SK-MEL-5 (cell line): ENCODE measurements at regions not wholly inside any gene's neighbourhood (a gene's known extent, or its start where the extent isn't known, plus 50 kb on each side); places are given as distances from the start of the nearest gene placed in this dataset.
"Not testable (repeated sequence)": the region's sequence is repeated elsewhere in the genome, so short reads cannot be mapped to it uniquely, and the experiment has no call there.

Experiments used
- DNase-seq: peaks from one replicate; pipeline ENCODE4 v3.0.0-alpha.2; 2016; ENCODE audit warnings: low read depth, low spot score
- in situ Hi-C: cut with HindIII; loops from 2 replicates; pipeline ENCODE4 v1.10.0; 2016; ENCODE audit warnings: low sequenced_read_pairs, high pct_unique_total_duplicates, low pct_unique_long_range_greater_than_20kb

GRCh38 chr7:73918926-73919693 lies 58.2 kb downstream of the TMEM270 start:
- no peak for DNase-seq
- in situ Hi-C loops = no loop called here

- DNase-seq = no peak
- in situ Hi-C loops = no loop called here
These were observed 58.9 kb downstream of the TMEM270 start for GRCh38 chr7:73919694-73920375.

- DNase-seq = no peak
- in situ Hi-C loops = no loop called here
These were observed 59.6 kb downstream of the TMEM270 start for GRCh38 chr7:73920406-73921134.

GRCh38 chr7:73921623-73922528 lies 60.9 kb downstream of the TMEM270 start:
- in situ Hi-C loops = no loop called here
- no peak for DNase-seq

GRCh38 chr7:73928644-73929043 lies 67.7 kb downstream of the TMEM270 start:
- in situ Hi-C loops, DNase-seq: not testable (repeated sequence)

GRCh38 chr7:73931502-73931901 lies 70.5 kb downstream of the TMEM270 start:
- no peak for DNase-seq
- in situ Hi-C loops = no loop called here

GRCh38 chr7:73932364-73932763 lies 71.4 kb downstream of the TMEM270 start:
- in situ Hi-C loops = no loop called here
- DNase-seq = no peak

- in situ Hi-C loops = no loop called here
- DNase-seq = no peak
These were observed 72.1 kb downstream of the TMEM270 start for GRCh38 chr7:73933091-73933490.

GRCh38 chr7:73936967-73937366 lies 76.0 kb downstream of the TMEM270 start:
- in situ Hi-C loops = no loop called here
- no peak for DNase-seq

GRCh38 chr7:73937650-73938049 lies 76.7 kb downstream of the TMEM270 start:
- in situ Hi-C loops, DNase-seq: not testable (repeated sequence)

- no peak for DNase-seq
These were observed 78.6 kb downstream of the TMEM270 start for GRCh38 chr7:73939528-73939927.

GRCh38 chr7:73940701-73941238 lies 79.8 kb downstream of the TMEM270 start:
- DNase-seq = no peak
- in situ Hi-C loops = no loop called here

More at GRCh38 chr7:73939528-73939927, 78.6 kb downstream of the TMEM270 start:
- in situ Hi-C loops = no loop called here

- in situ Hi-C loops = no loop called here
- no peak for DNase-seq
These were observed 81.0 kb downstream of the TMEM270 start for GRCh38 chr7:73941836-73942551.

- DNase-seq = no peak
- in situ Hi-C loops = no loop called here
These were observed 83.0 kb upstream of the ELN start for GRCh38 chr7:73945022-73945421.

GRCh38 chr7:73948287-73948686 lies 79.7 kb upstream of the ELN start:
- no peak for DNase-seq
- in situ Hi-C loops = no loop called here

GRCh38 chr7:73952266-73952665 lies 75.7 kb upstream of the ELN start:
- in situ Hi-C loops = loop anchor here (25.0 kb wide), 1 partner anchor 140 kb away; no protein-coding TSS in a partner anchor
- DNase-seq = no peak

- in situ Hi-C loops = loop anchor here (25.0 kb wide), 1 partner anchor 142 kb away; no protein-coding TSS in a partner anchor
- no peak for DNase-seq
These were observed 73.8 kb upstream of the ELN start for GRCh38 chr7:73954181-73954580.
